Heart left ventricle (tissue), 13 donors: ENCODE measurements at regions not wholly inside any gene's neighbourhood (a gene's known extent, or its start where the extent isn't known, plus 50 kb on each side); places are given as distances from the start of the nearest gene placed in this dataset.

Source experiments
- CTCF ChIP-seq, 12 donors: fragments of 200-600 bp; sonication (generic) in 4 of 12; IDR thresholded peaks; one replicate each; pipeline versions ENCODE4 v1.5.0 to v1.8.0; 2018 to 2022; ENCODE audit warnings: antibody characterized with exemption in 12 of 12, mild to moderate bottlenecking in 5 of 12
- POLR2A ChIP-seq, 2 donors: fragments of 450-650 bp; IDR thresholded peaks; one replicate each; pipeline ENCODE4 v1.6.1; 2017; ENCODE audit warnings: antibody characterized with exemption in 2 of 2, mild to moderate bottlenecking in 2 of 2, moderate library complexity in 2 of 2
- donor health status: ischemic (EF 13 %, LVEDD 7.1; RV severe dilation, severe dysfunction).
- donor health status: DM: no; HTN: yes; CAD: no.
- donor health status: DM: no; HTN: no; CAD: no.
- donor health status: ischemic (EF 25% LVEDD 6.9; RV normal size, moderate dysfunction).
- donor health status: ischemic (EF 25% LVEDD 5.7; RV mildly dilated, moderate dysfunction).
- donor health status: ischemic (EF 35%, LVEDD 5.7; RV mildly dilated, moderate dysfunction).
- donor health status: nonischemic (EF 11% LVEDD 7.7; RV severe dilation, severe dysfunction).
- donor health status: DM: yes; HTN: yes; CAD: no.
- donor health status: PGD.
- donor health status: ischemic (EF 29% LVEDD 5.4; RV normal size, mild dysfunction).
- donor health status: nonischemic (EF 23%, LVEDD 6.1; RV moderate dilation, normal function).

- TF ChIP-seq CTCF (IDR thresholded peaks at IDR 0.05) (no peak), POLR2A (IDR thresholded peaks at IDR 0.05) (no peak)
Measured at GRCh38 chr2:111696226-111696625, 187.8 kb downstream of the ANAPC1 start.
